D341Med (cell line): ENCODE measurements at regions not wholly inside any gene's neighbourhood (a gene's known extent, or its start where the extent isn't known, plus 50 kb on each side); places are given as distances from the start of the nearest gene placed in this dataset.
A peak's percentile ranks its signal among the peaks of the same experiment; 100 is the strongest.

ENCODE experiments used
- DNase-seq: peaks from one replicate; pipeline ENCODE4 v3.0.0; 2012; ENCODE audit warnings: low spot score

GRCh38 chr20:60960500-60960899 lies 291.6 kb upstream of the CDH4 start:
- no peak for DNase-seq

GRCh38 chr20:60961551-60961950 lies 290.5 kb upstream of the CDH4 start:
- DNase-seq: no peak

- no peak for DNase-seq
These were observed 289.6 kb upstream of the CDH4 start for GRCh38 chr20:60962367-60963045.

- no peak for DNase-seq
These were observed 288.9 kb upstream of the CDH4 start for GRCh38 chr20:60963146-60963545.

- DNase-seq: no peak
These were observed 287.1 kb upstream of the CDH4 start for GRCh38 chr20:60964911-60965310.

GRCh38 chr20:60966031-60966430 lies 286.0 kb upstream of the CDH4 start:
- no peak for DNase-seq

GRCh38 chr20:60966766-60967165 lies 285.3 kb upstream of the CDH4 start:
- no peak for DNase-seq

GRCh38 chr20:60967431-60968316 lies 284.4 kb upstream of the CDH4 start:
- DNase-seq: no peak

- no peak for DNase-seq
These were observed 283.0 kb upstream of the CDH4 start for GRCh38 chr20:60968853-60969720.

- no peak for DNase-seq
These were observed 281.5 kb upstream of the CDH4 start for GRCh38 chr20:60970601-60971000.

- DNase-seq: no peak
These were observed 278.0 kb upstream of the CDH4 start for GRCh38 chr20:60974022-60974421.

- no peak for DNase-seq
These were observed 277.6 kb upstream of the CDH4 start for GRCh38 chr20:60974441-60974945.

- no peak for DNase-seq
These were observed 275.9 kb upstream of the CDH4 start for GRCh38 chr20:60976139-60976538.

- peak; percentile 41 for DNase-seq
These were observed 275.1 kb upstream of the CDH4 start for GRCh38 chr20:60976913-60977312.

GRCh38 chr20:60977901-60978300 lies 274.2 kb upstream of the CDH4 start:
- no peak for DNase-seq

GRCh38 chr20:60984666-60985065 lies 267.4 kb upstream of the CDH4 start:
- no peak for DNase-seq

GRCh38 chr20:60986506-60987156 lies 265.4 kb upstream of the CDH4 start:
- DNase-seq: no peak

- no peak for DNase-seq
These were observed 262.0 kb upstream of the CDH4 start for GRCh38 chr20:60990061-60990460.

GRCh38 chr20:60990643-60991042 lies 261.4 kb upstream of the CDH4 start:
- no peak for DNase-seq

- DNase-seq: no peak
These were observed 258.5 kb upstream of the CDH4 start for GRCh38 chr20:60993433-60994044.

GRCh38 chr20:60999250-60999649 lies 252.8 kb upstream of the CDH4 start:
- no peak for DNase-seq
